SK-N-SH treated with all-trans-retinoic acid at 6 μM for 48 hours (cell line): ENCODE measurements at regions not wholly inside any gene's neighbourhood (a gene's known extent, or its start where the extent isn't known, plus 50 kb on each side); places are given as distances from the start of the nearest gene placed in this dataset.

Experiments used
- ATAC-seq: fragments of 200-7000 bp; cut with Tn5 transposase; 3 replicates; pipeline ENCODE4 v1.9.1; 2020; ENCODE audit warnings: mild to moderate bottlenecking, moderate library complexity
- ARNTL ChIP-seq: fragments of 450-650 bp; formaldehyde crosslinking; IDR thresholded peaks from 2 replicates; pipeline ENCODE4 v1.5.0; 2020; ENCODE audit warnings: low read depth, mild to moderate bottlenecking, moderate library complexity, borderline replicate concordance
- BACH2 ChIP-seq: fragments of 250-450 bp; sonication (Bioruptor Pico); IDR thresholded peaks from 2 replicates; pipeline ENCODE4 v1.9.0; 2021; ENCODE audit warnings: mild to moderate bottlenecking, borderline replicate concordance
- CREB5 ChIP-seq: fragments of 250-450 bp; sonication (Bioruptor Pico); IDR thresholded peaks from 2 replicates; pipeline ENCODE4 v1.5.1; 2020; ENCODE audit warnings: low read depth, mild to moderate bottlenecking, moderate library complexity
- CSDC2 ChIP-seq: fragments of 250-450 bp; sonication (Bioruptor Pico); IDR thresholded peaks from 2 replicates; pipeline ENCODE4 v1.5.0; 2020; ENCODE audit warnings: mild to moderate bottlenecking, moderate library complexity
- GLIS3 ChIP-seq: fragments of 250-450 bp; sonication (Bioruptor Pico); IDR thresholded peaks from 2 replicates; pipeline ENCODE4 v1.5.0; 2020; ENCODE audit warnings: mild to moderate bottlenecking, moderate library complexity
- ISL1 ChIP-seq: fragments of 250-450 bp; sonication (Bioruptor Pico); IDR thresholded peaks from 2 replicates; pipeline ENCODE4 v2.1.2; 2022; ENCODE audit warnings: mild to moderate bottlenecking, moderate library complexity
- OSR1 ChIP-seq: fragments of 250-450 bp; sonication (Bioruptor Pico); IDR thresholded peaks from 2 replicates; pipeline ENCODE4 v1.8.0; 2022; ENCODE audit warnings: moderate library complexity, mild to moderate bottlenecking, inconsistent platforms
- POU6F1 ChIP-seq: fragments of 250-450 bp; sonication (Bioruptor Pico); IDR thresholded peaks from 2 replicates; pipeline ENCODE4 v1.8.0; 2021; ENCODE audit warnings: low read depth, mild to moderate bottlenecking, moderate library complexity, borderline replicate concordance
- PPARA ChIP-seq: fragments of 250-450 bp; sonication (Bioruptor Pico); IDR thresholded peaks from 2 replicates; pipeline ENCODE4 v1.5.0; 2020; ENCODE audit warnings: mild to moderate bottlenecking, borderline replicate concordance
- SNAI2 ChIP-seq: fragments of 250-450 bp; sonication (Bioruptor Pico); IDR thresholded peaks from 2 replicates; pipeline ENCODE4 v1.5.0; 2020; ENCODE audit warnings: mild to moderate bottlenecking, moderate library complexity
- TOX ChIP-seq: fragments of 250-450 bp; sonication (Bioruptor Pico); IDR thresholded peaks from 2 replicates; pipeline ENCODE4 v1.8.0; 2021; ENCODE audit warnings: mild to moderate bottlenecking, moderate library complexity, borderline replicate concordance
- TSHZ2 ChIP-seq: fragments of 250-450 bp; sonication (Bioruptor Pico); IDR thresholded peaks from 2 replicates; pipeline ENCODE4 v1.5.0; 2020; ENCODE audit warnings: mild to moderate bottlenecking, moderate library complexity
- ZC3H10 ChIP-seq: fragments of 250-450 bp; sonication (Bioruptor Pico); IDR thresholded peaks from 2 replicates; pipeline ENCODE4 v1.5.1; 2021; ENCODE audit warnings: mild to moderate bottlenecking, moderate library complexity
- ZFP3 ChIP-seq: fragments of 250-450 bp; sonication (Bioruptor Pico); IDR thresholded peaks from 2 replicates; pipeline ENCODE4 v1.5.0; 2020; ENCODE audit warnings: mild to moderate bottlenecking, moderate library complexity
- ZFP30 ChIP-seq: fragments of 450-650 bp; formaldehyde crosslinking; IDR thresholded peaks from 2 replicates; pipeline ENCODE4 v1.5.0; 2022; ENCODE audit warnings: mild to moderate bottlenecking, moderate library complexity
- ZNF565 ChIP-seq: fragments of 450-650 bp; formaldehyde crosslinking; conservative IDR thresholded peaks from 2 replicates; pipeline ENCODE4 v1.5.0; 2020; ENCODE audit warnings: low read depth, mild to moderate bottlenecking, moderate library complexity
- ZNF8 ChIP-seq: fragments of 450-650 bp; formaldehyde crosslinking; IDR thresholded peaks from 2 replicates; pipeline ENCODE4 v1.5.0; 2020; ENCODE audit warnings: mild to moderate bottlenecking, moderate library complexity
- TF ChIP-seq, protein P1 (sequence below): fragments of 250-450 bp; sonication (Bioruptor Pico); IDR thresholded peaks from 2 replicates; pipeline ENCODE4 v1.8.0; 2020; ENCODE audit warnings: mild to moderate bottlenecking, moderate library complexity, borderline replicate concordance
- TF ChIP-seq, protein P2 (sequence below): fragments of 250-450 bp; sonication (Bioruptor Pico); IDR thresholded peaks from 2 replicates; pipeline ENCODE4 v1.5.1; 2021; ENCODE audit warnings: mild to moderate bottlenecking, moderate library complexity

- TF ChIP-seq ZFP30, result no peak
- no peak for TF ChIP-seq ARNTL (CRISPR knock-in tag)
- no peak for TF ChIP-seq ZNF565
- no peak for TF ChIP-seq TSHZ2 (CRISPR knock-in tag)
- no peak for TF ChIP-seq ZC3H10 (CRISPR knock-in tag)
- TF ChIP-seq PPARA (CRISPR knock-in tag), result no peak
Observed at GRCh38 chr6:140677781-140678528, 1303.5 kb upstream of the CITED2 start (continued).

DNA sequence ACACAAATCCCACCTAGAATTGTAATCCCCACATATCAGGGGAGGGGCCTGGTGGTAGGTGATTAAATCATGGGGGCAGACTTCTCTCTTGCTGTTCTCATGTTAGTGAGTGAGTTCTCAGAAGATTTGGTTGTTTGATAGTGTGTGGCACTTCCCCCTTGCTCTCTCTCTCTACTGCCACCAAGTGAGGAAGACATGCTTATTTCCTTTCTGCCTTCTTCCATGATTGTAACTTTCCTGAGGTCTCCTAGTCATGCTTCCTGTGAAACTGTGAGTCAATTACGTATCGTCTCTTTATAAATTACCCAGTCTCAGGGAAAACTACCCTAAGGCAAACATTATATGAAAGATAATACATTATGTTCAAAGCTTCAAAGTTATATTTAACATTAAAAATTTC lies 1297.5 kb upstream of the CITED2 start:
- TF ChIP-seq ZNF8 (no peak), ARNTL (CRISPR knock-in tag) (no peak), PPARA (CRISPR knock-in tag) (no peak), CSDC2 (CRISPR knock-in tag) (no peak), CREB5 (CRISPR knock-in tag) (no peak), GLIS3 (CRISPR knock-in tag) (no peak), TSHZ2 (CRISPR knock-in tag) (no peak), ZFP3 (CRISPR knock-in tag) (no peak)
- no peak for ATAC-seq

GRCh38 chr6:140670021-140670420 lies 1295.6 kb upstream of the CITED2 start:
- TF ChIP-seq POU6F1 (no peak), BACH2 (CRISPR knock-in tag) (no peak), OSR1 (CRISPR knock-in tag) (no peak), ARNTL (CRISPR knock-in tag) (no peak), TOX (CRISPR knock-in tag) (no peak), GLIS3 (CRISPR knock-in tag) (no peak), ISL1 (CRISPR knock-in tag) (no peak), SNAI2 (no peak), ZFP30 (no peak), ZNF565 (no peak), ZFP3 (CRISPR knock-in tag) (no peak), CSDC2 (CRISPR knock-in tag) (no peak), PPARA (CRISPR knock-in tag) (no peak)
- TF ChIP-seq, protein P1, sequence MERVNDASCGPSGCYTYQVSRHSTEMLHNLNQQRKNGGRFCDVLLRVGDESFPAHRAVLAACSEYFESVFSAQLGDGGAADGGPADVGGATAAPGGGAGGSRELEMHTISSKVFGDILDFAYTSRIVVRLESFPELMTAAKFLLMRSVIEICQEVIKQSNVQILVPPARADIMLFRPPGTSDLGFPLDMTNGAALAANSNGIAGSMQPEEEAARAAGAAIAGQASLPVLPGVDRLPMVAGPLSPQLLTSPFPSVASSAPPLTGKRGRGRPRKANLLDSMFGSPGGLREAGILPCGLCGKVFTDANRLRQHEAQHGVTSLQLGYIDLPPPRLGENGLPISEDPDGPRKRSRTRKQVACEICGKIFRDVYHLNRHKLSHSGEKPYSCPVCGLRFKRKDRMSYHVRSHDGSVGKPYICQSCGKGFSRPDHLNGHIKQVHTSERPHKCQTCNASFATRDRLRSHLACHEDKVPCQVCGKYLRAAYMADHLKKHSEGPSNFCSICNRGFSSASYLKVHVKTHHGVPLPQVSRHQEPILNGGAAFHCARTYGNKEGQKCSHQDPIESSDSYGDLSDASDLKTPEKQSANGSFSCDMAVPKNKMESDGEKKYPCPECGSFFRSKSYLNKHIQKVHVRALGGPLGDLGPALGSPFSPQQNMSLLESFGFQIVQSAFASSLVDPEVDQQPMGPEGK, result no peak
- TF ChIP-seq, protein P2, sequence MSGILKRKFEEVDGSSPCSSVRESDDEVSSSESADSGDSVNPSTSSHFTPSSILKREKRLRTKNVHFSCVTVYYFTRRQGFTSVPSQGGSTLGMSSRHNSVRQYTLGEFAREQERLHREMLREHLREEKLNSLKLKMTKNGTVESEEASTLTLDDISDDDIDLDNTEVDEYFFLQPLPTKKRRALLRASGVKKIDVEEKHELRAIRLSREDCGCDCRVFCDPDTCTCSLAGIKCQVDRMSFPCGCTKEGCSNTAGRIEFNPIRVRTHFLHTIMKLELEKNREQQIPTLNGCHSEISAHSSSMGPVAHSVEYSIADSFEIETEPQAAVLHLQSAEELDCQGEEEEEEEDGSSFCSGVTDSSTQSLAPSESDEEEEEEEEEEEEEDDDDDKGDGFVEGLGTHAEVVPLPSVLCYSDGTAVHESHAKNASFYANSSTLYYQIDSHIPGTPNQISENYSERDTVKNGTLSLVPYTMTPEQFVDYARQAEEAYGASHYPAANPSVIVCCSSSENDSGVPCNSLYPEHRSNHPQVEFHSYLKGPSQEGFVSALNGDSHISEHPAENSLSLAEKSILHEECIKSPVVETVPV (CRISPR knock-in tag), result no peak
- peak; percentile 72 for ATAC-seq
